ENCODE measurements at regions not wholly inside any gene's neighbourhood (a gene's known extent, or its start where the extent isn't known, plus 50 kb on each side); places are given as distances from the start of the nearest gene placed in this dataset.

- H3K4me3 ChIP-seq (ENCODE audit: low read depth in 1 of 3, low read length in 3 of 3): no peak overlapping the region
Measured at GRCh38 chr10:28949005-28950004, 272.0 kb downstream of the BAMBI start.

More at GRCh38 chr10:28949005-28950004, 272.0 kb downstream of the BAMBI start:
- Histone ChIP-seq H3K9ac (ENCODE audit: low read depth in 1 of 2, low read length in 2 of 2) (no peak overlapping the region), H3K27ac (ENCODE audit: low read depth in 1 of 2, low read length in 2 of 2) (no peak overlapping the region), H3K4me1 (ENCODE audit: control insufficient read depth in 4 of 4, insufficient read depth in 4 of 4, low read length in 3 of 4) (no peaks in the 10 kb centered on the region), H3K9me3 (ENCODE audit: control insufficient read depth in 4 of 4, low read length in 3 of 4) (no peaks in the 10 kb centered on the region), H3K27me3 (ENCODE audit: control insufficient read depth in 4 of 4, insufficient read depth in 4 of 4, low read length in 3 of 4) (no peaks in the 10 kb centered on the region), H3K36me3 (ENCODE audit: control insufficient read depth in 4 of 4, insufficient read depth in 3 of 4, low read depth in 1 of 4, low read length in 3 of 4) (no peaks in the 10 kb centered on the region)
- WGBS: 84% methylated on average over 8 of the region's 8 CpGs
- no peak for DNase-seq (ENCODE audit: low spot score)
- no peak for TF ChIP-seq ZBTB33 (IDR thresholded peaks at IDR 0.05)
- TF ChIP-seq HNF4A (conservative IDR thresholded peaks at IDR 0.05): no peak
- no peak for TF ChIP-seq FOXA2 (IDR thresholded peaks at IDR 0.05)
- no peak for TF ChIP-seq ATF3 (IDR thresholded peaks at IDR 0.05)
- TF ChIP-seq RAD21 (IDR thresholded peaks at IDR 0.05): no peak
- no peak for TF ChIP-seq EGR1 (IDR thresholded peaks at IDR 0.05; ENCODE audit: low read depth in 2 of 2)
- TF ChIP-seq TAF1 (conservative IDR thresholded peaks at IDR 0.05): no peak
- TF ChIP-seq REST (IDR thresholded peaks at IDR 0.05): no peak
- no peak for TF ChIP-seq GABPA (IDR thresholded peaks at IDR 0.05 in 1 of 2, conservative IDR thresholded peaks at IDR 0.05 in 1 of 2)
- TF ChIP-seq JUND (IDR thresholded peaks at IDR 0.05): no peak
- TF ChIP-seq MAX (IDR thresholded peaks at IDR 0.05): no peak
- TF ChIP-seq YY1 (IDR thresholded peaks at IDR 0.05): no peak
- no peak for TF ChIP-seq CTCF (IDR thresholded peaks at IDR 0.05; ENCODE audit: low read depth, low read length, missing input control)
